ENCODE measurements at regions not wholly inside any gene's neighbourhood (a gene's known extent, or its start where the extent isn't known, plus 50 kb on each side); places are given as distances from the start of the nearest gene placed in this dataset.

GRCh38 chr10:90989378-90989777, 68.5 kb upstream of the ANKRD1 start:
- no peak for TF ChIP-seq CTCF (IDR thresholded peaks at IDR 0.05; ENCODE audit: control extremely low read depth, extremely low read depth, low read depth, missing control alignments)
- POLR2A ChIA-PET, result no interaction called here
- CTCF ChIA-PET, result interaction anchor here (1.2 to 1.6 kb wide), 5 partner anchors 10 to 261 kb away, joined by 3 to 7 read pairs (median 4); no protein-coding TSS in a partner anchor
- DNase-seq (ENCODE audit: extremely low spot score), result no peak

- DNase-seq (ENCODE audit: extremely low spot score), result no peak
- POLR2A ChIA-PET, result no interaction called here
- CTCF ChIA-PET, result interaction anchor here (1.3 kb wide), 2 partner anchors 12 to 13 kb away, joined by 4 to 5 read pairs; no protein-coding TSS in a partner anchor
- no peak for TF ChIP-seq CTCF (IDR thresholded peaks at IDR 0.05; ENCODE audit: control extremely low read depth, extremely low read depth, low read depth, missing control alignments)
Measured at GRCh38 chr10:90992462-90992861, 71.6 kb upstream of the ANKRD1 start.

GRCh38 chr10:90993340-90993739, 72.5 kb upstream of the ANKRD1 start:
- TF ChIP-seq CTCF (IDR thresholded peaks at IDR 0.05; ENCODE audit: control extremely low read depth, extremely low read depth, low read depth, missing control alignments), result no peak
- CTCF ChIA-PET, result interaction anchor here (1.3 kb wide), 2 partner anchors 11 to 12 kb away, joined by 4 to 5 read pairs; no protein-coding TSS in a partner anchor
- POLR2A ChIA-PET, result no interaction called here
- no peak for DNase-seq (ENCODE audit: extremely low spot score)

GRCh38 chr10:90997670-90998069, 76.8 kb upstream of the ANKRD1 start:
- POLR2A ChIA-PET, result no interaction called here
- no peak for TF ChIP-seq CTCF (IDR thresholded peaks at IDR 0.05; ENCODE audit: control extremely low read depth, extremely low read depth, low read depth, missing control alignments)
- DNase-seq (ENCODE audit: extremely low spot score), result no peak
- CTCF ChIA-PET, result interaction anchor here (2.8 kb wide), 1 partner anchor 9 kb away, joined by 7 read pairs; no protein-coding TSS in a partner anchor

- CTCF ChIA-PET, result interaction anchor here (0.9 to 2.9 kb wide), 8 partner anchors 8 to 252 kb away, joined by 3 to 26 read pairs (median 6); no protein-coding TSS in a partner anchor
Measured at GRCh38 chr10:90998733-90999511, 78.0 kb upstream of the ANKRD1 start.

More at GRCh38 chr10:90998733-90999511, 78.0 kb upstream of the ANKRD1 start:
- TF ChIP-seq CTCF (IDR thresholded peaks at IDR 0.05; ENCODE audit: control extremely low read depth, extremely low read depth, low read depth, missing control alignments), result no peak
- DNase-seq (ENCODE audit: extremely low spot score), result no peak
- POLR2A ChIA-PET, result no interaction called here

All from GM10248 (cell line).